Testis (tissue), 2 donors: ENCODE measurements at regions not wholly inside any gene's neighbourhood (a gene's known extent, or its start where the extent isn't known, plus 50 kb on each side); places are given as distances from the start of the nearest gene placed in this dataset.

ENCODE experiments used
- DNase-seq: peaks from one replicate; pipeline ENCODE4 v3.0.0-alpha.2; 2019
- H3K27ac ChIP-seq, 2 donors: fragments of 200-600 bp; sonication (generic); one replicate each; pipeline ENCODE4 v1.5.1; 2019
- H3K27me3 ChIP-seq: fragments of 200-600 bp; sonication (generic); one replicate; pipeline ENCODE4 v1.5.1; 2019
- H3K36me3 ChIP-seq: fragments of 200-600 bp; sonication (generic); one replicate; pipeline ENCODE4 v1.5.1; 2017; ENCODE audit warnings: low read depth; ENCODE audit errors: missing control alignments
- H3K4me1 ChIP-seq: fragments of 200-600 bp; sonication (generic); one replicate; pipeline ENCODE4 v1.5.1; 2019
- H3K4me3 ChIP-seq, 2 donors: fragments of 200-600 bp; sonication (generic); one replicate each; pipeline ENCODE4 v1.5.1; 2017 to 2019
- H3K9me3 ChIP-seq: fragments of 200-600 bp; sonication (generic); one replicate; pipeline ENCODE4 v1.5.1; 2017
- CTCF ChIP-seq, 3 experiments: fragments of 450-650 bp in 2 of 3; fragments of 200-600 bp in 1 of 3; sonication (generic) in 1 of 3; IDR thresholded peaks; one replicate each; pipeline ENCODE4 v1.5.1; 2016 to 2019; ENCODE audit warnings: antibody characterized with exemption in 3 of 3, mild to moderate bottlenecking in 2 of 3, moderate library complexity in 1 of 3
- POLR2A ChIP-seq: fragments of 450-650 bp; IDR thresholded peaks from one replicate; pipeline ENCODE4 v1.6.1; 2017; ENCODE audit warnings: antibody characterized with exemption, mild to moderate bottlenecking, moderate library complexity
- WGBS, 2 donors: methylation state at CpG; one replicate each; pipeline ENCODE4 v1.1.5; 2018; 5-methylcytosine and 5-hydroxymethylcytosine counted together
- intact Hi-C: fragments of 100-400 bp; cut with DNase I; formaldehyde crosslinking; loops from one replicate; pipeline ENCODE4 v1.15.1; 2023; ENCODE audit warnings: low total_unique reads

GRCh38 chrX:1741816-1742394 is 127.0 kb downstream of the ASMT start:
- Histone ChIP-seq H3K36me3 (no peaks in the 10 kb centered on the region), H3K4me1 (no peaks in the 10 kb centered on the region), H3K9me3 (no peaks in the 10 kb centered on the region), H3K27me3 (no peaks in the 10 kb centered on the region), H3K4me3 (no peak overlapping the region), H3K27ac (no peak overlapping the region)
- no peak for DNase-seq
- WGBS, 2 donors = 68 to 69% methylated on average over 11 of the region's 11 CpGs
- TF ChIP-seq POLR2A (no peak), CTCF (IDR thresholded peaks at IDR 0.05) (no peak)
- intact Hi-C loops = no loop called here

GRCh38 chrX:1743105-1743504 is 128.2 kb downstream of the ASMT start:
- intact Hi-C loops = no loop called here
- H3K27me3 ChIP-seq = no peaks in the 10 kb centered on the region
- no peaks in the 10 kb centered on the region for H3K4me1 ChIP-seq
- H3K27ac ChIP-seq = no peak overlapping the region
- DNase-seq = no peak
- WGBS, 2 donors = 74 to 80% methylated on average over 4 of the region's 4 CpGs
- TF ChIP-seq CTCF (IDR thresholded peaks at IDR 0.05) = no peak
- no peak for TF ChIP-seq POLR2A
- H3K36me3 ChIP-seq = no peaks in the 10 kb centered on the region
- no peak overlapping the region for H3K4me3 ChIP-seq
- no peaks in the 10 kb centered on the region for H3K9me3 ChIP-seq

- no peaks in the 10 kb centered on the region for H3K4me1 ChIP-seq
- H3K27ac ChIP-seq = no peak overlapping the region
- no peaks in the 10 kb centered on the region for H3K36me3 ChIP-seq
- no peak overlapping the region for H3K4me3 ChIP-seq
- H3K9me3 ChIP-seq = no peaks in the 10 kb centered on the region
- no peak for TF ChIP-seq POLR2A
- no peak for TF ChIP-seq CTCF (IDR thresholded peaks at IDR 0.05)
- DNase-seq = no peak
- no peaks in the 10 kb centered on the region for H3K27me3 ChIP-seq
- intact Hi-C loops = no loop called here
- WGBS, 2 donors = 69 to 71% methylated on average over 2 of the region's 2 CpGs
Measured at GRCh38 chrX:1743663-1744062, 128.8 kb downstream of the ASMT start.

- H3K36me3 ChIP-seq = no peaks in the 10 kb centered on the region
- no peak for DNase-seq
- WGBS, 2 donors = 69 to 93% methylated on average over 3 of the region's 3 CpGs
Measured at GRCh38 chrX:1748408-1748807, 133.5 kb downstream of the ASMT start.

More at GRCh38 chrX:1748408-1748807, 133.5 kb downstream of the ASMT start:
- intact Hi-C loops = no loop called here
- Histone ChIP-seq H3K27me3 (no peaks in the 10 kb centered on the region), H3K4me3 (no peak overlapping the region), H3K9me3 (no peaks in the 10 kb centered on the region), H3K27ac (no peak overlapping the region), H3K4me1 (no peaks in the 10 kb centered on the region)
- TF ChIP-seq CTCF (IDR thresholded peaks at IDR 0.05) (no peak), POLR2A (no peak)
